Stimulated activated CD8-positive, alpha-beta memory T cell treated with anti-CD3 and anti-CD28 coated beads, Interleukin-7, amount 100 ng/mL, for 4 hours (primary cell): ENCODE measurements at regions not wholly inside any gene's neighbourhood (a gene's known extent, or its start where the extent isn't known, plus 50 kb on each side); places are given as distances from the start of the nearest gene placed in this dataset.
"Not testable (repeated sequence)": the region's sequence is repeated elsewhere in the genome, so short reads cannot be mapped to it uniquely, and the experiment has no call there.

Experiments used
- DNase-seq, 2 donors: peaks; one replicate each; pipeline ENCODE4 v3.0.0-alpha.2; 2020; ENCODE audit warnings: low read depth in 2 of 2

GRCh38 chr13:22740264-22740663 lies 440.5 kb upstream of the SGCG start:
- DNase-seq: no peak

DNA sequence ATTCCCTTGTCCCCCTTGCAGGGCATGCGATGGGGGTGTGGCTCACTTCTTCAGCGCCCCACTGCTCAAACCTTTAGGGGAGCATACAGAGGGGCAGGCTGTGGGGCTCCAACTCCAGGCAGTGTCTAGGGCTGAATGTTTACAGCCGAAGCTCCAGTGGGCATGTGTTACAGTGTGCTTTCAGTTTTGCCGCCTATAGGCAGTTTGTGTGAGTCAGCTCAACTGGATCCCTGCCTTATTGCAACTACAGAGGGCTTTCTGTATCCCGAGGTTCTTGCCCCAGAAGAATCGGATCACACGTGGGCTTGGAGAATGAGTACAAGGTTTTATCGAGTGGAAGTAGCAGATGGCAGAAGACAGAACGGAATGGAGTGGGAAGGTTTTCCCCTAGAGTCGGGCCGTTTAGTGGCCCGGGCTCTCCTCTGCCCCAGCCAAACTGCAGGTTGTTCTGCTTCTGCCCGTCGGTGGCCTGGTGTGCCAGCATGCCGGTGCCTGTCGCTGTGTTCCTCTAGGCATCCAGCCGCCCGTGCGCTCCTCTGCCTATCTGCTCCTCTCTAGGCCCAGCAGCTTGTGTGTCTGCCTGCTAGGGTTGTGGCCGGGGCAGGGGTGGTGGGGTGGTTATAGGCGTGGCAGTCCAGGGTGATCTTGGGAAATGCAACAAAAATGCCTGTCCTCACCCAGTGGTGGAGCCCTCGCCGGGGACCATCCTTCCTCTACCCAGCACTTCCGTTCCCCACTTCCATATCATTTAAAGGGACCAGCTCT lies 435.9 kb upstream of the SGCG start:
- DNase-seq: no peak

GRCh38 chr13:22748866-22749577 lies 431.8 kb upstream of the SGCG start:
- DNase-seq: no peak

DNA sequence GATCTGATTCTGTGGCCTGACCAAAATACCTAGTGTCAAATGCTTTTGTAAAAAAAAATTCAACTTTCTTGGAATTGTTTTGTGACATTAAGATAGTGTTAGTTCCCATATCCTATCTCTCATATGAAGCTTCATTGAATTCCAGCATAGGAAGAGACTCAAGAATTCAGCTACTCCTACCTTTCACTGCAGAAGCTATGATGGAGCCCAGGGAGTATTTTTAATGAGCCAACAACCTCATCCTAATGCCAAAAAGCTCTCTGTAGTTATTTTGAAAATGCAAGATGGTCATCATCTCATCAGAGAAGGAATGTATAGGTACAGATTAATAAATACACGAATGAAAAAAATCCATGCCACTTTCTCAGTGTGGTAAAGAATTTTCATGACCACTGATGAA lies 431.2 kb upstream of the SGCG start:
- no peak for DNase-seq

DNA sequence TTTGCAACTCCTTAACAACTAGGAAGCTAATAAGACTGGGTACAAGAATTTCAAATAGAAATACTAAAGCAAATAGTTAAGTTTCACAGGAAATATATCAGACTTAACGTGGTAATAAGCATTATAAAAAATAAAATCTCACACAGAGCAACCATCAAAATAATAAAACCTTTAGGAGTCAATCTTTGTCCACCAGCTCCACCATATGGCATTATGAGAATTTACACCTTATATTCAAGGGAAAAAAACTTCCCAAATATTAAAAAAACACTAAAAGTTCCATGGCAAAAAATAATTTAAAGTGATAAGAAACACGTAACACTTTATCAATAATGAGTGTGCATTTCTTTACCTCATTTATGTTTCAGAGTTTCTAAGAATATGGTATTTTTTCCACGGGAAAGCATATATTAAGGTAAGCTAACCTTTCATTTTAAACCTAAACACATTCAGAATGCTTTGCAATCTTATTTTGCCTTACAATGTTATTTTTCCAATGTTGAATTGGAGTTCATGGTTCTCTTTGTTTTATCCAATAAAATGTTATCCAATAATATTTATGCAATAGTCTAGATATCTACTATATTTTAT lies 423.2 kb upstream of the SGCG start:
- DNase-seq: no peak

GRCh38 chr13:22758245-22758644 lies 422.5 kb upstream of the SGCG start:
- DNase-seq: no peak

DNA sequence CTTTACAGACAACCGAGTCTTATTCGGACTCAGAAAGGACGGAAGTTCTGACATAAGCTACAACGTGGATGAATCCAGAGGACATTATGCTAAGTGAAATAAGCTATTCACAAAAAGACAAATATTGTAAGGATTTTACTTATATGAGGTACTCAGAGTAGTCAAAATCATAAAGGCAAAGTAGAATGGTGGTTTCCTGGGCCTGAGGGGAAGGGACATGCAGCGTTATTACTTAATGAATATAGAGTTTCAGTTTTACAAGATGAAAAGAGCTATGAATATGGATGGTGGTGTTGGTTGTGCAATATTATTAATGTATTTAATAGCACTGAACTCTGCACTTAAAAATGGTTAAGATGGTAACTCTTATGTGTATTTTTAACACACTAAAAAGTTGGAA lies 419.1 kb upstream of the SGCG start:
- DNase-seq: no peak

DNA sequence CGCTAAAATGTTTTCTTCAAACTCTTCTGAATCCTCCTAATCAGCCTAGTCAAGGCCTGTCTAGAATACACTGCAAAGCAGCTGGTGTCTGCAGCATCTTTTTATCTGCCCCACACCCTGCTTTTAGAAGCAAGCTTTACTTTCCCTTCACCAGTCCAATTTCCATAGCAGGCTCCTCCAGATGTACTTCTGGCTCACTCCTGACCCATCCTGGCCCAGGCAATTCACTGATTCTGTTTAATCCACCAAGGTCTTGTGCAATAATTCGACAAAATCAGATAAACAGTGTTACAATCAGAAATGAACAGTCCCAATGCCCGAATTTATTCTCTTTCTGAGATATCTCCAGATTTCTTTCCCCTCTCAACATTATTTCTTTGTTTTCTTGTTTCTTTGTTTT lies 415.2 kb upstream of the SGCG start:
- DNase-seq: no peak

- DNase-seq: no peak
Measured at GRCh38 chr13:22770891-22771290, 409.9 kb upstream of the SGCG start.

DNA sequence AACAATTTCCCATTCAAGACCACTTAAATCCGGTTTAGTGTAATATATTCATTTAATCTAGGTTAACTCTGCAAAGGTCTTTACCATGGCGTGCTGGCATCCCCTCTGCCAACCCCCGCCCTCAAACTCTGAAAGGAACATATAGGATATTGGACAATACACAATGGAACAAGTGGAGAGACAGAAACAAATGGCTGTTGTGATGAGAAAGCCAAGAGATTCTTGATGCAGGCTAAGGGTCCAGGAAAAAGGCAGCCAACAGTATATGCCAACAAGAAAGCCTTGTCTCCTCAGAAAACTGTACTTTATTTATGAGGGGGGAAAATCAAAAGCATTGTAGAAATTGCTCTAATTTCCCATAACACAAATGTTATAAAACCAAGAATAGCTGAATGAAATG lies 407.3 kb upstream of the SGCG start:
- no peak for DNase-seq

DNA sequence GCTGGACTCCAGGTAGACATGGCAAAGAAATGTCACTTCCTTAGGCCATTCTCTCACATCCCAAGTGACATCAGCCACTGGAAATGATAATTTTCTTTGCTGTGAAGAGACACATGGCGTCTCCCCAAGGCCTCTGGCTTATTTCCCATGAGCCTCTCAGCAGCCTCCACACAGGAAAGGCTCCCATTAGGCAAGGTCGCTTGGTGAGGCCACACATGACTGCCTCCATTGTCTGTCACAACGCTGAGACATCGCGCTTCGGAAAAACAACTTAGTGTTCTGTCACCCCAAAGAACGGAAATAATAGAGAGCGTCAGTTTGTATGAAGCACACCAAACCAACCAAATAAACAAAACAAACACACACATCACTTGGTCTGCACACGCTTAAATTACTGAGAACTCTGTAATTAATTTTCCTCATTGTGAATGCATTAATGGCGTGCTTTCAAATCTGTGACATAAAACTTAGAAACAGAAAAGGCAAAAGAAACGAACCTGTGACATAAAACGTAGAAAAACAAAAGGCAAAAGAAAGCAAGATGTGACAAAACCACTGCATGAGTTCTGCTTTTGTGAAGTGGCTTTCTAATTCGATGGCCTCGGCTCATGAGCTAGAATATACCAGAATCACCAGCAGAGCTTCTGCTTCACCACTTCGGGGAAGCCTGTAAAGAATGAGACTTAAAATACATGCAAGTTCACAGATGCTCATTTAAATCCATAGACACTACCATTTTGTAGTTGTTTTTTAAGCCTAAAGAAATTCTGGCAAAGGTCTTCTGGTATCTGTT lies 404.2 kb upstream of the SGCG start:
- DNase-seq: no peak

DNA sequence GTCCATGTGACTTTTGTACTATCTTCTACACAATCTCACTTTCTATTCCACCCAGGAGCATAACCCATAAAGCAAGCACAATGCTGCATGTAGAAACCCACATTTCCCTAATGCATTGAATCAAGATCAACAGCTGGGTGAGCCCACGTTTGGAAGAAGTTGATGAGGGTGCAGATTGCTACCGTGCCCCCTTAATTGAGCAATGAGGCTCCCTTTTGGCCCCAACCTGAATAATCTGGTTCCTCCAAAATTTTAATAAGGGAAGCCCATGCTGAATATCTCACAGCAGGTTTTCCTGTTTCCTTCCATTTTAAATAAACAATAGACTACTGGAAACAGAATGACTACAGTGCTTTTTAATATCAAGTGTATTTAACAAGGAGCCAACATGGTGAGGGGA lies 403.6 kb upstream of the SGCG start:
- DNase-seq: no peak

GRCh38 chr13:22789027-22789593 lies 391.7 kb upstream of the SGCG start:
- DNase-seq: no peak

- DNase-seq: no peak
Measured at GRCh38 chr13:22789916-22790315, 390.9 kb upstream of the SGCG start.

DNA sequence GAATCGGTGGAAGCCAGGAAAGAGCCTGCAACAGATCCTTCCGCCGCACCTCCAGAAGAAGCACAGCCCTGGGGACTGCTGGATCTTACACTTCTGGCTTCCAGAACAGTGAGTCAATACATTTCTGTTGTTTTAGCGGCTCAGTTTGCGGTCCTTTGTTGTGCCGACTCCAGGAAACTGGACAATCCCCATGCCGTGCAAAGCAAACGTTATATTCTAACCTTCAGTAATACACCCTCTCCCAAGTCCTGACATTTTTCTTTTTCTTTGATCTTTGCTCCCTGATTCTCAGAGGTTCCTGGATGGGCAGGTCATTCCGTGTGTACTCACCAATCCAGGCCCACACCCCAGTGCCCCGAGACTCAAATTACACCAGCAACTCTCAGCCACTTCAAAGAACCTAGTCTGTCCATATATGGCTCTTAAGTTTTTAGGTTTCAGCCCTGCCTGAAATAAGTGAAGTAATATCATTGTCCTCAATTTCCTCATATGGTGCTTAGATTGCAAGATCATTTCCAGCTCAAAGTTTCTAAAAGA lies 387.1 kb upstream of the SGCG start:
- DNase-seq: no peak

GRCh38 chr13:22800526-22801401 lies 380.0 kb upstream of the SGCG start:
- DNase-seq: no peak

DNA sequence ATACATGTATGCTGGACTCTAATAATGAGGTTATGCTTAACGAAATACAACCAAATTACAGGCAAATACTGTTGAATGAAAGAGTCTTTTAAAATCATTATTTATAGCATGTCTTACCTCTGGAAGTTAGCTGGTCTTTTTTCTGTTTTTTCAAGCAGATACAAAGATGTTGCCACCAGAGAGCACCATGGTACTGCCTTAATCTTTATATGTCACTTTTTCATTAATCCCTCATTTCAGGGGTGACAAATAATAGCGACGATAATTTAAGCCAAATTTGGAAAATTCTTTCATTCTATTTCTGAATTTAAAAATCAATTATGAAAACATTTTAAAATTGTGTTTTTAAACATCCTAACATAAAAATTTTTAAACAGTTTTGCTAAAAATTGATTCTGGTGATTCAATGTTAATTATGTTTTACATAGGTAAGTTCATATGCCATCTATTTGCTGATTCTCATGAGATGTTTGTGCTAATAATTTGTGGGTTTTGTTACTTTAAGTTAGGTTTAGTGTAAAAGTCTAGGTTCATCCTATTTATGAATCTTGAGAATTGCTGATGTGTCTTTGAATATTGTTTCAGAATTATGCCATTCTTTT lies 379.3 kb upstream of the SGCG start:
- DNase-seq: no peak

GRCh38 chr13:22812793-22813192 lies 368.0 kb upstream of the SGCG start:
- no peak for DNase-seq

DNA sequence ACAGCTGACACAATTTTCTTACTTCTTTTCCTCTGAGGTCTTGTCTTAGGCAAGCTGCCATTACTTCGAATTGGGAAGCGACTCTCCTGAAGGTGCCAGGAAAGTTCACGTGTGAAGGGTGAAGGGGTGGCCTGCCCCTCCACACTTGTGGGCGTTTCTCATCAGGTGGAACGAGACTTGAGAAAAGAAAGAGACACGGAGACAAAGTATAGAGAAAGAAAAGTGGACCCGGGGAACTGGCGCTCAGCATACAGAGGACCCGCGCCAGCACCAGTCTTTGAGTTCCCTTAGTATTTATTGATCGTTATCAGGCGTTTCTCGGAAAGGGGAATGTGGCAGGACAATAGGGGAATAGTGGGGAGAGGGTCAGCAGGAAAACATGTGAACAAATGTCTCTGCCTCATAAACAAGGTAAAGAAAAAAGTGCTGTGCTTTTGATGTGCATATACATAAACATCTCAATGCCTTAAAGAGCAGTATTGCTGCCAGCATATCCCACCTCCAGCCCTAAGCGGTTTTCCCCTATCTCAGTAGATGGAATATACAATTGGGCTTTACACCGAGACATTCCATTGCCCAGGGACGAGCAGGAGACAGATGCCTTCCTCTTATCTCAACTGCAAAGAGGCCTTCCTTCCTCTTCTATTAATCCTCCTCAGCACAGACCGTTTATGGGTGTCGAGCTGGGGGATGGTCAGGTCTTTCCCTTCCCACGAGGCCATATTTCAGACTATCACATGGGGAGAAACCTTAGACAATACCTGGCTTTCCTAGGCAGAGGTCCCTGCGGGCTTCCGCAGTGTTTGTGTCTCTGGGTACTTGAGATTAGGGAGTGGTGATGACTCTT lies 367.0 kb upstream of the SGCG start:
- not testable (repeated sequence) for DNase-seq
